GM18951 (cell line): ENCODE measurements at regions not wholly inside any gene's neighbourhood (a gene's known extent, or its start where the extent isn't known, plus 50 kb on each side); places are given as distances from the start of the nearest gene placed in this dataset.
"Not testable (repeated sequence)": the region's sequence is repeated elsewhere in the genome, so short reads cannot be mapped to it uniquely, and the experiment has no call there.

Experiments
- POLR2A ChIP-seq: IDR thresholded peaks from 4 replicates; pipeline ENCODE4 v1.6.1; 2011; ENCODE audit warnings: mild to moderate bottlenecking; ENCODE audit not compliant: insufficient read length, insufficient read depth; ENCODE audit errors: extremely low read depth
- in situ Hi-C: fragments of 300-500 bp; cut with MboI; formaldehyde crosslinking; loops from one replicate; pipeline ENCODE4 v1.12.0; 2022; ENCODE audit warnings: low sequenced_read_pairs, mixed read lengths, inconsistent platforms; ENCODE audit not compliant: unreplicated experiment

- no peak for TF ChIP-seq POLR2A
- in situ Hi-C loops: no loop called here
Measured at GRCh38 chr6:125611573-125612344, 137.7 kb upstream of the HEY2 start.

- TF ChIP-seq POLR2A: no peak
- in situ Hi-C loops: no loop called here
Measured at GRCh38 chr6:125612345-125612846, 137.0 kb upstream of the HEY2 start.

- no peak for TF ChIP-seq POLR2A
- in situ Hi-C loops: no loop called here
Measured at GRCh38 chr6:125618629-125619028, 130.8 kb upstream of the HEY2 start.

GRCh38 chr6:125623085-125623484, 126.3 kb upstream of the HEY2 start:
- no peak for TF ChIP-seq POLR2A
- in situ Hi-C loops: no loop called here

GRCh38 chr6:125631165-125631564, 118.3 kb upstream of the HEY2 start:
- no peak for TF ChIP-seq POLR2A
- in situ Hi-C loops: no loop called here

GRCh38 chr6:125636011-125636410, 113.4 kb upstream of the HEY2 start:
- in situ Hi-C loops: not testable (repeated sequence)

- no peak for TF ChIP-seq POLR2A
- in situ Hi-C loops: no loop called here
Measured at GRCh38 chr6:125636671-125637070, 112.8 kb upstream of the HEY2 start.

GRCh38 chr6:125637207-125637606, 112.2 kb upstream of the HEY2 start:
- TF ChIP-seq POLR2A: no peak
- in situ Hi-C loops: no loop called here

- no peak for TF ChIP-seq POLR2A
- in situ Hi-C loops: no loop called here
Measured at GRCh38 chr6:125639466-125640020, 109.9 kb upstream of the HEY2 start.

GRCh38 chr6:125640441-125641150, 108.8 kb upstream of the HEY2 start:
- no peak for TF ChIP-seq POLR2A
- in situ Hi-C loops: no loop called here

- in situ Hi-C loops: not testable (repeated sequence)
Measured at GRCh38 chr6:125643967-125644661, 105.3 kb upstream of the HEY2 start.

- in situ Hi-C loops: no loop called here
- TF ChIP-seq POLR2A: no peak
Measured at GRCh38 chr6:125647391-125647790, 102.0 kb upstream of the HEY2 start.

GRCh38 chr6:125653752-125654151, 95.7 kb upstream of the HEY2 start:
- in situ Hi-C loops: not testable (repeated sequence)
